ENCODE measurements at regions not wholly inside any gene's neighbourhood (a gene's known extent, or its start where the extent isn't known, plus 50 kb on each side); places are given as distances from the start of the nearest gene placed in this dataset.
"Not testable (repeated sequence)": the region's sequence is repeated elsewhere in the genome, so short reads cannot be mapped to it uniquely, and the experiment has no call there.

DNA sequence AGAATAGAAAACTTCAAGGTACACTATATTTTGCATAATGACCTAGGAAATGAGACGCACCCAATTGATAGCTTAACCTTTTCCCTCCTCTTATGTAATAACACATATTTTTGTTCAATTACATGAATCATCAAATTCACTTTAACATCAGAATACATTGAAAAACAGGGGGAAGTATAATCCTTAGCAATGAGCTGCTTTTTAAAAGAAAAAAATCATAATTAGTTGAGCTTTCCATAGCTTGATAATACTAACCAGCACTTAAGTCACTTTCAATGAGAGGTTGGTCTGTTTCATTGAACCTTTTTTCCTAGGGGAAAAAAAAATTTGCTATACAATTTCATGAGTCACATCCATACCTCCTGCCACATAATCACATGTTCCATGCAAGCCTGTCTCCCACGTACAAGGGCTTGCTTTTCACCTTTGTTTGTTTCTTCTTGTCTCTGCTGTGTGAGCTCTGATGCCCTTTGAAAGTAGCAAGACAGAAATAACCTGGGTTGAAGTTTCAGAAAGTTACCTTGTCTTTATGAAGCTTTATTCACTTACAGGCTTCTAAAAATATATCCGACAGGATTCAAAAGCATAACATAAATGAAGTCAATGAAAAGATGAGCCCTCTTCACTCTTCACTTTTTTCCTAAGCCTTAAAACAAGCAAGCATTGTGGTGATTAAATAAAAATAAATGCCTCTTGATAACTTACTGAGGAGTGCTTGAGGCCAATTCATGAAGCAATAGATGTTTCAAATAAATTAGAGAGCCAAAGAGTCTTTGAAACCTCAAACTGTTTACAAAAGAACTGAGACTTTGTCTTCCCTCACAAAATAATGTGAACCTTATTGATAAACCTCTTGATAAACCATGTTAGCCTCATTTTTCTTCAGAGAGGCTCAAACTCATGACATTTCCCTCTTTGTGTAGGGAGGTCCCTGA lies 108.5 kb downstream of the FEM1C start:
- DNase-seq, result peak; percentile 23

GRCh38 chr5:115435065-115435777 lies 109.4 kb downstream of the FEM1C start:
- DNase-seq, result peak; percentile 15

DNA sequence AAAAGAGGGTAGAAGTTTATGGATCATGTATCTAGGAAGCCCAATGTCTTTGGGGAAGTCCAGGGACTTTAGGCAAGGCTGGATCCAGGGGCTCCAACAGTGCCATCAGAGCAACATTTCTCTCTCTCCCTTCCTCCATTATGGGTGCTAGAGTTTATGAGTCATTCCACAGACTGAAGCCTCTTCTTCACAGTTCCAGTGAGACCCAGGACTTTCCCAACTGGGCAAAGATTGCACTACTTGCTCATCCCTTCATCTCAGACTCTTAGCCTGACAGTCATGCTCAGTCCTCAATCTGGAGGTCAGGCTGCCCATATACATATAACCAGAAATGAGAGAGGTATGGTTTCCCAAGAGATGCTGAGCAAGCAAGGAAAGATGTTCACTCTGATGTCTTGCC lies 110.7 kb downstream of the FEM1C start:
- DNase-seq, result no peak

DNA sequence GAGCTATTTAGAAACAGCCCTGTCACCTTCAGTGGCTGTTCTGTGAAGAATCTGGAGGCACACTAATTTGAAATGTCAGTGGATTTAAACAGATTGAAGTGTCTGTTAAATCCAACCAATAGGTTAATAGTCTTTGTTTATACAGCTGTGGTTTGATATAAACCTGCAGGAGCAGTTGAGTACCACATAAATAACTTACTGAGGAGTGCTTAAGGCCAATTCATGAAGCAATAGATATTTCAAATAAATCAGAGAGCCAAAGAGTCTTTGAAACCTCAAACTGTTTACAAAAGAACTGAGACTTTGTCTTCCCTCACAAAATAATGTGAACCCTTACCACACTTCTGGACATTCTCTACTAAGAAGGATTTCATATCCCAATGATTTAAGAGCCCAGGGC lies 111.9 kb downstream of the FEM1C start:
- DNase-seq, result no peak

DNA sequence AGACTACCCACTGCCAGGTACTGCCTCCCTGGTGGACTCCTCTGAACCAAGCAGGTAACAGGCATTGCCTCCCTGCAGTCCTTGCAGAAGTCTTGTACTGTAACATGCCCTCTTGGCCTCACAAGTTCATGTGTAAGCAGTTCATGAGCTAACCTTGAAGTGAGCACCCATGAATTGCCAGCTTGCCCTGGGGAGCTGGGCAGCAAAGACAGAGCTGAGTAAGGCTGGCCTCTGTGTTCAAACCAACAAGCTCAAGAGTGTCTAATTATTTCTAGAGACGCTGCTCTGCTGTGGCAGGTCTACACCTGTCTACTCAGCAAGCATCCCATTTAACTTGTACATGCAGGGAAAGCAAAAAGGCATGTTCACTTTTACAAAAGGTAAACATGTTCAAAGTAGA lies 113.5 kb downstream of the FEM1C start:
- DNase-seq, result no peak

- DNase-seq, result no peak
Measured at GRCh38 chr5:115430374-115430773, 114.2 kb downstream of the FEM1C start.

DNA sequence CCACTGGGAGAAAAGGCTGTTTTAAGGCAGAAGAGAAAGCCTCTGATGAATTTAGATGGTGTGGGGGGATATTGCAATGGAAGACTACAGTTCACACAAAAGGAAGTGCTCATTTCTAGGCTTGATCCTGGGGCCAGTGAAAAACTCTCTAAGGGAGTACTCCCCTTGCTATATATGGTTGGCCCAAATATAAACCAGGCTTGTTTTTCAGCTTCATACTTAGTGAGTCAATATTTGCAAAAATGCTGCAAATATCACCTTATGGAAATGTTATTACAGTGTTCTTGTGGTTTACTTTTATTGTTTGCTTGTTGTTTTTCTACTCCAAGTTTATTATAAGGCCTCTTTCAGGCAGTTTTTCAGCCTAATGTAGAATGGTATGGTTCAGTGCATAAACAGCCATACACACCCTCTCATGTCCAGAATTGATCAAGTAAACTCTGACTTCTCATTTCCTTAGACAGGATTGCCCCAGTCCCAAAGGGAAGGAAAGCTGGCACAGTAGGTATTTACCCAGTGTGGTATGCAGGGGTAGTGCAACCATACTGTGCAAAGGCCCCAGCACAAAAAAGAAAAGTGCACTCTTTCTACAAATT lies 115.1 kb downstream of the FEM1C start:
- DNase-seq, result no peak

GRCh38 chr5:115428676-115429075 lies 115.9 kb downstream of the FEM1C start:
- no peak for DNase-seq

DNA sequence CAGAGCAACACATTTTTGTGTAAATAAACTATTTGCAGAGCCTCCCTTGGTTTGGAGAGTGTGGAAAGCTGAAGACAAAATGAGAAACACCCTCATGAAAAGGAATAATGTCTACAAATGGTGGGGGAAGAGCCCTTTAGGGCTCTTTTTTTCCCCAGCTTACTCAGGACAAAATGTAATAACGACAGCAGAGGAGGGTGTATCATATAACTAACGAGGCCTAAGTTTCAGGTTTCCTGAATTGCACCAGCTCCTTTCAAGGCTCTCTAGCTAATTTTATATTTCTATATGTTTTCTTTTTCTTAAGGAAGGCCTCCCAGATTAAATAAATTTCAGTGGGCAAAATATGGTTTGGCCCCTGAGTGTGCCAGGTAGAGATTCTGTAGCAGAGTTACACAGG lies 116.3 kb downstream of the FEM1C start:
- DNase-seq, result peak; percentile 14

DNA sequence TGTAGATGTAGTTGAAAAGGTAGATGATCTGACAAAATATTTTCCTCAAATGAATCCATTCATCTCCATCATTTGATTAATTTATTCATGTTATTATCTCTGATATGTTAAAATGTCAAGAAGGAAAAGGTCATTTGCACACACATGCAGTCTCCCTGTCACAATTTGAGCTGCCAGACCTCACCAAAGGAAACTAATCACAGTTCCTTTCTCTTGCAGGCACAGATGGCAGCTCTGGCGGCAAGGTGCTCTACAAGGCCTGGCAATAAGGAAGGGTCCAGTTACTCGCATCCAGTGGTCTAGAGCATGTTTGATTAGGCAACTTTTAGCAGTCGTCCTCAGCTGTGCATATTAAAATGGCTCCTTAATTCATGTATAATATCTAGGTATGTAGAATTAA lies 120.1 kb downstream of the FEM1C start:
- no peak for DNase-seq

- DNase-seq, result no peak
Measured at GRCh38 chr5:115424030-115424429, 120.5 kb downstream of the FEM1C start.

DNA sequence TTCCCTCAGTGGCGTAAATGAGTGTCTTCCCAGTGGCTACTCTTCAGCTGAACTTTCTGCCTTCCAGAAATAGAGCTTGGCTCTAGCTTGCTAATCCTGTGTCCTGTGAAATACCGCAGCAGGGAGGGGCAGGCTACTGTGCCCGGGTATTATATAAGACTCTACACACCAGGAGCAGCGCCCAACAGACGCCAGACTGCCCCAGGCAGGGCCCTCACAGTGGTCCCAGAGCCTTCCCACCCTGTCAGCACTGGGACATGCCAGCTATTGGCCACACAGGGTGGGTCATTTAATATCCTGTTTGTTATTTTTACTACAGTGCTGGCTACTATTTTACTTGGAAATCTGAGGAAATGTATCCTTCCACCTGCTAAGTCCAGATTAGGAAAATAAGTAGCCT lies 121.0 kb downstream of the FEM1C start:
- DNase-seq, result no peak

DNA sequence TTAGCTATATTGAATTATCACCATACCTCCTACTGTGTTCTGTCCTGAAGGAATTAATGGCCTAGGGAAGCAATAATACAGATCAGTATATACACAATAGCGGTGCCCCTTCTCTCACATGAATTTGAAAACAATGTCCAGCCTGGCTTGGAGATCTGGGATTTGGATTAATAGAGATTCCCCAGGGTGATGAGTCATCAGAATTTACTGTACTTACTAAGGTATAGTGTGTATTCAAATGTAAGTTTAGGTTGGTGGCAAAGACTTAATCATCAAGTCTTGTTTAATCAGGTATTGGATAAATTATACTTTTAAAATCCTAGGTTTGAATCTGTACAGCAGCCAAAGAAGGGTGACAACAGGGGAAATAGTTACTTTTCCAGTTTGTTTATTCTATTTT lies 121.5 kb downstream of the FEM1C start:
- DNase-seq, result no peak

DNA sequence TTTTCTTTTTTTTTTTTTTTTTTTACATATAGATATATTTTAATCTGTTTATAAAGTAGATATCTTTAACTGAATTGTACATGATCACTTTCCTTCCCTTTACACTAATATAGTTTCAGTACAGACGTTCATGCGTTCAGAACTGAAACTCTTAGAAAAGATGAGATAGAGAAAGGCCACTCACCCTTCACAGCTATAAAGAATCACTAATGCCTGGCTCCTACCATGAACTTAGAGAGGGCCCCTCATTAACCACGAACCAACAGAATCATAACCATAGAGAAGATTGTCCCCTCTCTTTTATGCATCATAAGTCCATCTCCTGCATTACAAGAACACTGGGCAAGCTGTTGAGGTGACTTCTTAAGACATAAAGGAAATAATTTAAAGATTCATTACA lies 123.8 kb downstream of the FEM1C start:
- not testable (repeated sequence) for DNase-seq

DNA sequence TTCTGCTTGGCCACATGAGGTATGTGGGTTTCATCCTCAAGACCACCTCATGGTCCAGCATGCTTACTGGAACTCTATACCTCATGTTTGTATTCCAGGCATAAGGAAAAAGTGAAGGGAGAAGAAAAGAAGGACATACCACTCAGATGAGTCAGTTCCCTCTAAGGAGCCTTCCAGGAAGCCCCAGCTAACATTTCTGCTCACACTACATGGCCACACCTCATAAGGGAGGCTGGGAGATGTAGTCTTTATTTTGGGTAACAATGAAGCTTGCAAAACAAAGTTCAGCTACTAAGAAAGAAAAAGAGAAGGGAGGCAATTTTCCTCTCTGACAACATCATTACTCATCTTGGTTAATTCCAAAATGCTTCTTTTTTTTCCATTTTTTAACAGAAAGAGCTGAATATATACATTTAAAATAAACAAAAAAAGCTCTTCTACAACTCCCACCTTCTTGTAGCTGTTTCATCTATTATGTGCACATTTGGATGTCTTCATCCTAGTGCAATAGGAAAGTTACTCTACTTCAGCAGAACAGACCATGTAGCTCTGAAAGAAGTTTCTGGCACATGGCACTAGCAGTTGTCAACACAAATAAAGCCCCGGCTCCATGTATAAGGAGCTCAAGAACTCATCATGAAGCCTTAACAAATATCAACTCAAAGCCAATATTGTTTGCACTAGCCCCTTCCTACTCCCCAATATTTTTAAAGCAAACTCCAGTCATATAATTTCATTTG lies 123.6 kb upstream of the CCDC112 start:
- DNase-seq, result no peak

GRCh38 chr5:115418788-115419187 lies 122.3 kb upstream of the CCDC112 start:
- DNase-seq, result peak; percentile 54

- DNase-seq, result no peak
Measured at GRCh38 chr5:115417076-115417475, 120.6 kb upstream of the CCDC112 start.

- DNase-seq, result no peak
Measured at GRCh38 chr5:115415143-115415491, 118.7 kb upstream of the CCDC112 start.

DNA sequence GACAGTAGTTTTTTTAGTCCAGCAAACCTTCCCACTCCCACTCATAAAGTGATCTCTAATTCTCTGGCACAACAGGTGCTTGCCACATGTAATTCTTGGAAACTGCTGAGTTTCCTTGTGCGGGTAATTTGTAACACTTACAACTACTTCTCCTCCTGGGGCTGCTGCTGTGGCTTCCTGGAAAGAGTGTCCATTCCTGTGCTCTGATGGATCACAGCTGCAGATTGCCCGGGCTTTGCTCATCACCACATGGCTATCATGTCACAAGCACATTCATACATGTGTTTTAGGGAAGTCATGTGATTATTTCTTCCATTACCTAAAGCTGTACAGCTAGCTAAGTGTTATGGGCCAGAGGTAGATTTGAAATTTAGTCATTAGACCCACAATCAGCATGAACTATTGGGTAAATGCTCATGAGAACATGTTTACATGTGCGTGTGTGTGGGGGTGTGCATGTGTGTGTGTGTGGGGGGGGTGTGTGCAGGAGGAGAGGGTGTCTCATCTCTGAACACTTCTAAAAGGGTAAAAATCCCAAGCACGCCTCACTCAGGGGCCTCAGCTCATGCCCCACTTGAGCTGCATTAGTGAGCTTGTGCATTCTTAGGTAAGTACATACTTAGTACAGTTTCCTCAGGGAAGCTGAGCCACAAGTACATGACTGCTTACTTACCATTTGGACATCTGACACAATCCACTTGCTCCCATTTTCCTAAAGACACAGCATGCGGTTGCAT lies 118.1 kb upstream of the CCDC112 start:
- no peak for DNase-seq

GRCh38 chr5:115413651-115414050 lies 117.2 kb upstream of the CCDC112 start:
- no peak for DNase-seq

DNA sequence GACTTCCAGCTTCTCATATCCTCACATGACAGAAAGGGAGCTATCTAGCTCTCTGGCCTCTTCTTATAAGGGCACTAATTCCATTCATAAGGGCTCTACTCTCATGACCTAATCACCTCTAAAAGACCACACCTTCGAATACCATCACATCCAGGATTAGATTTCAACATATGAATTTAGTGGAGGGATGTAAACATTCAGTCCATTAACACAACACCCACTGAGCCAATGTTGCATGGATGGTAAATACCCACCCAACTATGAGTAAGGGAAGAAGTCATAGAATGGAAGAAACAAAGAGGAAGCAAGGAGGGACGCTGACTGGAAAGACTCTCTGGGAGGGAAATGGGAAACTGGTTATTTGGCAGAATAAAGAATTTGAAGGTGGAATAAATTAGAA lies 112.6 kb upstream of the CCDC112 start:
- DNase-seq, result no peak

- DNase-seq, result no peak
Measured at GRCh38 chr5:115402822-115403577, 106.5 kb upstream of the CCDC112 start.
